ENCODE measurements at regions not wholly inside any gene's neighbourhood (a gene's known extent, or its start where the extent isn't known, plus 50 kb on each side); places are given as distances from the start of the nearest gene placed in this dataset.
"Not testable (repeated sequence)": the region's sequence is repeated elsewhere in the genome, so short reads cannot be mapped to it uniquely, and the experiment has no call there.

- not testable (repeated sequence) for DNase-seq
These were observed 97.3 kb upstream of the WIPF3 start for GRCh38 chr7:29709002-29709401.

GRCh38 chr7:29723127-29723526 lies 83.2 kb upstream of the WIPF3 start:
- not testable (repeated sequence) for DNase-seq

GRCh38 chr7:29723599-29723998 lies 82.7 kb upstream of the WIPF3 start:
- DNase-seq: no peak

- not testable (repeated sequence) for DNase-seq
These were observed 76.7 kb upstream of the WIPF3 start for GRCh38 chr7:29729534-29730165.

GRCh38 chr7:29734246-29734731 lies 72.0 kb upstream of the WIPF3 start:
- no peak for DNase-seq

- not testable (repeated sequence) for DNase-seq
These were observed 58.6 kb upstream of the WIPF3 start for GRCh38 chr7:29747645-29748245.

- no peak for DNase-seq
These were observed 57.8 kb upstream of the WIPF3 start for GRCh38 chr7:29748286-29749099.

DNA sequence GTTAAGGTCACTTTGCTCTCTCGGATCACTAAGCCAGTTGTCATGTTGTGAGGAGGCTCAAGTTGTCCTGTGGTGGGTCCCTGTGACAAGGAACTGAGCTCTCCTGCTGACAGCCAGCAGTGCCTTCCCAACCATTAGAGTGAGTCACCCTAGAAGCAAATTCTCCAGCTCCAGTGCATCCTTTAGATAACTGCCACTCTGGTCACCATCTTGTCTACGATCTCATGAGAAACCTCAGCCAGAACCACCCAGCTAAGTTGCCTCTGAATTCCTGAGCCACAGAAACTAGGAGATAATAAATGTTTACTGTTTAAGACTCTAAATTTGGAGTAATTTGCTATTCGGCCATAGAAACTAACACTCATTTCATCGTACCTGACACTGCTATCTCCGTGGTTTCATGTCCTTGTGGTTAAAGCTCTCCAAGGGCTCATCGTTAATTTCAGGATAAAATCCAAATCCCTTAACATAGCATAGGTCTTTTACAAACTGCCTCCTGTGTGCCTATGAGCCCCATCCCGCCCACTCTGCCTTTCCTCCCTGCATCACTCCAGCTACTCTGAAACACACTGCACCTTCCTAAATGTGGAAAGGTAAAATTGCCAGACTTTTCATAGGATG lies 56.5 kb upstream of the WIPF3 start:
- DNase-seq: no peak

DNA sequence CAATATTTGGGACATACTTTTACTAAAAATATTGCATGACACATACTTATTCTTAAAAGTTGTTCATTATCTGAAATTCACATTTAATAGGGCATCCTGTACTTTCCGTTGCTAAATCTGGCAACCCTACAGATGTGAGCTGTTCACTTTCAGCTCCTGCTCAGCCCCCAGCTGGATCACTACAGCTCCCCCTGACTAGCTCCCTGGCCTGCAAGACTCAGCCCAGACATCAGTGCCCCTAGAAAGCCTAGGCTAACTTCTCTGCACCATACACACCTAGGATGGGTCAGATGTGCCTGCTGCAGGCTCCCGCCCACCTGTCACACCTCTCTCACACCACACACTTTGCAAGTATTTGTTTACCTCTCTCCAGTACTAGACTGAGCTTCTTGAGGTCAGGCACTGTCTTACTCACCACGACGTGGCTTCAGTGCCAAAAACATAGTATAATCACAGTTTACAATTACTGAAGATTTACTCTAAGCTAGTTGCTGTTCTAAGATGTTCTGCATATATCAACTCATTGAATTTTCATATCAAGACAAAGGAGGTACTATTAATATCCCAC lies 55.9 kb upstream of the WIPF3 start:
- not testable (repeated sequence) for DNase-seq

DNA sequence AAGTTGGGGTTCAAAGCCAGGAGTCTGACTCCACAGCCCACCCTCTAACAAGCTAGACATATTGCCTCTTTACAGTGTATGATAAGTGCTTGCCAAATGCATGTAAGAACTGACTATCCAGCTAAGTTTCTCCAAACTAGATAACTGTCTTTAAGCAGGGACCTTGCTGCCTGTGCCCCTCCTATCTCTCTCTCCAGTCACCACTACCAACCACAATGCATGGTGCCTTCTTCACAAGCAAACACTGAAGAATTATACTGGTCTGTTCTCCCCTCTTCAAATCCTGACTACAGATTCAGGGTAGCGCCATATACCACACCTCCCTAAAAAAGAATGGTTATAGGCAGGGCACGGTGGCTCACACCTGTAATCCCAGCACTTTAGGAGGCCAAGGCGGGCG lies 55.3 kb upstream of the WIPF3 start:
- not testable (repeated sequence) for DNase-seq

DNA sequence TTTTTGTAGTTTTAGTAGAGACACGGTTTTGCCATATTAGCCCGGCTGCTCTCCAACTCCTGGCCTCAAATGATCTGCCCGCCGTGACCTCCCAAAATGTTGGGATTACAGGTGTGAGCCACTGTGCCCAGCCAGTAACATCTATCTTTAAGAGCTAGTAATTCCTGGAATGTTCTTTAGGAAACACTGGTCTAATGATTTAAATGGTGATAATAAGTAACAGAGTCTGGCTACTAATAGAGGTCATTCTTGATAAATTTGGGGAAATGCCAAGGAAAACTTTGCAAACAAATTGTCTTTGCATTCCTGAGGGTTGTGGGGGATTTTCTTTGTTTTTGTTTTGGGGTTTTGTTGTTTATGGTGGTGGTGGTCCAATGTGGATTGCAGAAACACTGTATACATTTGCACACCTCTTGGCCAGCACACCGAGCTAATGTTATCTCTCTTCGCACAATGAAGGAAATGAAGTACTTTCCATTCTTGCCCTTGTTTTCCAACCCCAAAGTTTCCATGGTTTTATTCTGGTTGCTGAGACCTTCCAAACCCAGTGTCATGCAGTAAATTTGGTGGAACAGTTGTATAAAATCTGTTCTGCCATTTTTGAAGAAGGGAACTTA lies 51.3 kb upstream of the WIPF3 start:
- DNase-seq: no peak

Measured in NCI-H1048 (cell line).